ENCODE measurements at regions not wholly inside any gene's neighbourhood (a gene's known extent, or its start where the extent isn't known, plus 50 kb on each side); places are given as distances from the start of the nearest gene placed in this dataset.

DNA sequence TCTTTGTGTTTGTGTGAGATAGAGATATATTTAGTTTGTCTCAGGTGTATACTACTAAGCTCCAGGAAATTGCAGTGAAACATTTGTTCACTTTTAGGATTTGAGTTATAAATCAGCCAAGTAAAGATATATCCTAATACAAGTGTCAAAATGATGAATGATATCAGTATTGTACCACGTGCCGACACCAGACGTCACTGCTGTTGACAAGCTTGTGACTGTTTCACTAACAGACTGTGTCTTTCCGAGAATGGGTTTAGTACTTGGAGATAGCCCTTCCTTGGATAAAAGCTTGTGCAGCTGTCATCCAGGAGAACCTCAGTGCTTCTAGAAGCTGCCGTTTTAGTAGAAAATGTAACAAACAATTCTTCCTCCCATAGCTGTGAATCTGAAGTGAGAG, 343.3 kb downstream of the FBXO8 start (continued):
- TF ChIP-seq SP4 (IDR thresholded peaks at IDR 0.05; ENCODE audit: low read length) (no peak), SIN3A (conservative IDR thresholded peaks at IDR 0.05 in 1 of 2, IDR thresholded peaks at IDR 0.05 in 1 of 2; ENCODE audit: low read depth in 1 of 2, low read length in 2 of 2) (no peak), NANOG (IDR thresholded peaks at IDR 0.05; ENCODE audit: insufficient read depth, low read depth, low read length, poor library complexity, severe bottlenecking) (no peak), POLR2A (IDR thresholded peaks at IDR 0.05; ENCODE audit: control extremely low read depth in 1 of 2, low read depth in 2 of 2, low read length in 2 of 2) (no peak)
